T-helper 1 cell treated with Interleukin-12 subunit alpha and Interleukin-12 subunit beta and Interleukin-4 antibody, amounts not matched to agents 30 μg/mL and 1 μg/mL, for 36 hours (primary cell): ENCODE measurements at regions not wholly inside any gene's neighbourhood (a gene's known extent, or its start where the extent isn't known, plus 50 kb on each side); places are given as distances from the start of the nearest gene placed in this dataset.

Source experiments
- H3K27ac Mint-ChIP-seq: one replicate; pipeline ENCODE4 v1.8.0; 2021; ENCODE audit warnings: mild to moderate bottlenecking, mixed read lengths
- H3K27me3 Mint-ChIP-seq: one replicate; pipeline ENCODE4 v1.8.0; 2021; ENCODE audit warnings: low read depth, mixed read lengths
- H3K36me3 Mint-ChIP-seq: one replicate; pipeline ENCODE4 v1.8.0; 2021; ENCODE audit warnings: low read depth, mixed read lengths
- H3K4me1 Mint-ChIP-seq: one replicate; pipeline ENCODE4 v1.8.0; 2021; ENCODE audit warnings: low read depth, mixed read lengths
- H3K4me3 Mint-ChIP-seq: one replicate; pipeline ENCODE4 v1.8.0; 2021; ENCODE audit warnings: mild to moderate bottlenecking, moderate library complexity, mixed read lengths
- H3K9me3 Mint-ChIP-seq: one replicate; pipeline ENCODE4 v1.8.0; 2021; ENCODE audit warnings: mixed read lengths

- peaks cover 12% of the 10 kb centered on the region for H3K36me3 Mint-ChIP-seq
- peaks cover 18% of the 10 kb centered on the region for H3K4me1 Mint-ChIP-seq
- H3K27ac Mint-ChIP-seq: no peak overlapping the region
Measured at GRCh38 chr18:23356915-23357601, 96.0 kb upstream of the RIOK3 start.

GRCh38 chr18:23357996-23358594 lies 95.0 kb upstream of the RIOK3 start:
- Mint-ChIP-seq H3K4me1 (peaks cover 18% of the 10 kb centered on the region), H3K9me3 (no peaks in the 10 kb centered on the region), H3K27me3 (no peaks in the 10 kb centered on the region), H3K36me3 (peaks cover 5% of the 10 kb centered on the region), H3K27ac (peak overlapping the region; percentile 29), H3K4me3 (peak overlapping the region; percentile 27)

More at GRCh38 chr18:23356915-23357601, 96.0 kb upstream of the RIOK3 start:
- Mint-ChIP-seq H3K9me3 (no peaks in the 10 kb centered on the region), H3K4me3 (no peak overlapping the region), H3K27me3 (no peaks in the 10 kb centered on the region)

GRCh38 chr18:23359421-23359820 lies 93.7 kb upstream of the RIOK3 start:
- H3K4me1 Mint-ChIP-seq: peaks cover 16% of the 10 kb centered on the region
- H3K27ac Mint-ChIP-seq: no peak overlapping the region
- no peak overlapping the region for H3K4me3 Mint-ChIP-seq
- H3K27me3 Mint-ChIP-seq: no peaks in the 10 kb centered on the region
- no peaks in the 10 kb centered on the region for H3K9me3 Mint-ChIP-seq
- H3K36me3 Mint-ChIP-seq: peaks cover 2% of the 10 kb centered on the region

GRCh38 chr18:23363865-23364570 lies 89.1 kb upstream of the RIOK3 start:
- Mint-ChIP-seq H3K4me3 (no peak overlapping the region), H3K36me3 (no peaks in the 10 kb centered on the region), H3K27ac (no peak overlapping the region), H3K27me3 (no peaks in the 10 kb centered on the region), H3K9me3 (no peaks in the 10 kb centered on the region), H3K4me1 (peaks cover 4% of the 10 kb centered on the region)

GRCh38 chr18:23365602-23366001 lies 87.5 kb upstream of the RIOK3 start:
- no peaks in the 10 kb centered on the region for H3K4me1 Mint-ChIP-seq
- H3K9me3 Mint-ChIP-seq: no peaks in the 10 kb centered on the region
- H3K36me3 Mint-ChIP-seq: no peaks in the 10 kb centered on the region
- no peak overlapping the region for H3K27ac Mint-ChIP-seq
- no peak overlapping the region for H3K4me3 Mint-ChIP-seq
- no peaks in the 10 kb centered on the region for H3K27me3 Mint-ChIP-seq

GRCh38 chr18:23369266-23369665 lies 83.8 kb upstream of the RIOK3 start:
- H3K36me3 Mint-ChIP-seq: no peaks in the 10 kb centered on the region
- no peak overlapping the region for H3K4me3 Mint-ChIP-seq
- H3K27ac Mint-ChIP-seq: no peak overlapping the region
- H3K4me1 Mint-ChIP-seq: no peaks in the 10 kb centered on the region
- H3K9me3 Mint-ChIP-seq: no peaks in the 10 kb centered on the region
- H3K27me3 Mint-ChIP-seq: no peaks in the 10 kb centered on the region

GRCh38 chr18:23373570-23373969 lies 79.5 kb upstream of the RIOK3 start:
- H3K27me3 Mint-ChIP-seq: peaks cover 5% of the 10 kb centered on the region
- peaks cover 10% of the 10 kb centered on the region for H3K4me1 Mint-ChIP-seq
- no peak overlapping the region for H3K27ac Mint-ChIP-seq
- H3K4me3 Mint-ChIP-seq: no peak overlapping the region
- H3K9me3 Mint-ChIP-seq: no peaks in the 10 kb centered on the region
- H3K36me3 Mint-ChIP-seq: no peaks in the 10 kb centered on the region

- no peaks in the 10 kb centered on the region for H3K9me3 Mint-ChIP-seq
- peaks cover 10% of the 10 kb centered on the region for H3K4me1 Mint-ChIP-seq
- peak overlapping the region; percentile 34 for H3K27ac Mint-ChIP-seq
- peaks cover 5% of the 10 kb centered on the region for H3K27me3 Mint-ChIP-seq
- H3K4me3 Mint-ChIP-seq: no peak overlapping the region
- H3K36me3 Mint-ChIP-seq: no peaks in the 10 kb centered on the region
Measured at GRCh38 chr18:23377669-23378301, 75.3 kb upstream of the RIOK3 start.

GRCh38 chr18:23378302-23378686 lies 74.8 kb upstream of the RIOK3 start:
- Mint-ChIP-seq H3K9me3 (no peaks in the 10 kb centered on the region), H3K27ac (no peak overlapping the region), H3K4me1 (peaks cover 10% of the 10 kb centered on the region), H3K27me3 (peaks cover 5% of the 10 kb centered on the region), H3K36me3 (peaks cover 2% of the 10 kb centered on the region), H3K4me3 (no peak overlapping the region)

GRCh38 chr18:23380001-23380550 lies 73.0 kb upstream of the RIOK3 start:
- peaks cover 2% of the 10 kb centered on the region for H3K36me3 Mint-ChIP-seq
- H3K4me3 Mint-ChIP-seq: no peak overlapping the region
- H3K9me3 Mint-ChIP-seq: no peaks in the 10 kb centered on the region
- H3K4me1 Mint-ChIP-seq: peaks cover 19% of the 10 kb centered on the region
- H3K27ac Mint-ChIP-seq: no peak overlapping the region
- peaks cover 5% of the 10 kb centered on the region for H3K27me3 Mint-ChIP-seq

GRCh38 chr18:23380817-23381216 lies 72.3 kb upstream of the RIOK3 start:
- Mint-ChIP-seq H3K9me3 (no peaks in the 10 kb centered on the region), H3K4me1 (peaks cover 24% of the 10 kb centered on the region), H3K36me3 (peaks cover 5% of the 10 kb centered on the region), H3K27ac (no peak overlapping the region), H3K27me3 (peaks cover 5% of the 10 kb centered on the region), H3K4me3 (no peak overlapping the region)

GRCh38 chr18:23383494-23383893 lies 69.6 kb upstream of the RIOK3 start:
- H3K27me3 Mint-ChIP-seq: no peaks in the 10 kb centered on the region
- H3K36me3 Mint-ChIP-seq: peaks cover 5% of the 10 kb centered on the region
- no peak overlapping the region for H3K4me3 Mint-ChIP-seq
- H3K27ac Mint-ChIP-seq: no peak overlapping the region
- H3K9me3 Mint-ChIP-seq: no peaks in the 10 kb centered on the region
- H3K4me1 Mint-ChIP-seq: peaks cover 16% of the 10 kb centered on the region

GRCh38 chr18:23384778-23385736 lies 68.0 kb upstream of the RIOK3 start:
- H3K4me3 Mint-ChIP-seq: no peak overlapping the region
- H3K27me3 Mint-ChIP-seq: no peaks in the 10 kb centered on the region
- H3K4me1 Mint-ChIP-seq: peaks cover 16% of the 10 kb centered on the region
- H3K9me3 Mint-ChIP-seq: no peaks in the 10 kb centered on the region
- peaks cover 6% of the 10 kb centered on the region for H3K36me3 Mint-ChIP-seq
- H3K27ac Mint-ChIP-seq: peak overlapping the region; percentile 83

GRCh38 chr18:23386317-23386716 lies 66.8 kb upstream of the RIOK3 start:
- no peak overlapping the region for H3K27ac Mint-ChIP-seq
- H3K9me3 Mint-ChIP-seq: no peaks in the 10 kb centered on the region
- no peaks in the 10 kb centered on the region for H3K27me3 Mint-ChIP-seq
- peaks cover 6% of the 10 kb centered on the region for H3K36me3 Mint-ChIP-seq
- H3K4me3 Mint-ChIP-seq: no peak overlapping the region
- H3K4me1 Mint-ChIP-seq: peaks cover 16% of the 10 kb centered on the region
